Myocyte (in vitro differentiated cells): ENCODE measurements at regions not wholly inside any gene's neighbourhood (a gene's known extent, or its start where the extent isn't known, plus 50 kb on each side); places are given as distances from the start of the nearest gene placed in this dataset.
"Not testable (repeated sequence)": the region's sequence is repeated elsewhere in the genome, so short reads cannot be mapped to it uniquely, and the experiment has no call there.

Experiments used
- DNase-seq: peaks from one replicate; pipeline ENCODE4 v3.0.0-alpha.2; 2012; ENCODE audit warnings: low read depth

- no peak for DNase-seq
Observed at GRCh38 chr10:3661271-3661670, 123.7 kb downstream of the KLF6 start.

- DNase-seq = no peak
Observed at GRCh38 chr10:3660753-3661152, 124.3 kb downstream of the KLF6 start.

- DNase-seq = no peak
Observed at GRCh38 chr10:3659203-3659917, 125.6 kb downstream of the KLF6 start.

GRCh38 chr10:3658766-3659165, 126.2 kb downstream of the KLF6 start:
- DNase-seq = no peak

- no peak for DNase-seq
Observed at GRCh38 chr10:3656214-3656613, 128.8 kb downstream of the KLF6 start.

GRCh38 chr10:3655528-3655927, 129.5 kb downstream of the KLF6 start:
- no peak for DNase-seq

- no peak for DNase-seq
Observed at GRCh38 chr10:3654980-3655379, 130.0 kb downstream of the KLF6 start.

GRCh38 chr10:3654496-3654895, 130.5 kb downstream of the KLF6 start:
- DNase-seq = peak; percentile 4

- DNase-seq = not testable (repeated sequence)
Observed at GRCh38 chr10:3653303-3653702, 131.7 kb downstream of the KLF6 start.

GRCh38 chr10:3652886-3653285, 132.1 kb downstream of the KLF6 start:
- DNase-seq = peak; percentile 61

GRCh38 chr10:3651969-3652653, 132.9 kb downstream of the KLF6 start:
- no peak for DNase-seq

- DNase-seq = no peak
Observed at GRCh38 chr10:3648576-3648975, 136.4 kb downstream of the KLF6 start.

GRCh38 chr10:3648170-3648569, 136.8 kb downstream of the KLF6 start:
- DNase-seq = no peak

GRCh38 chr10:3647074-3647473, 137.9 kb downstream of the KLF6 start:
- no peak for DNase-seq

- no peak for DNase-seq
Observed at GRCh38 chr10:3645406-3645805, 139.6 kb downstream of the KLF6 start.

- no peak for DNase-seq
Observed at GRCh38 chr10:3640816-3641215, 144.2 kb downstream of the KLF6 start.

GRCh38 chr10:3639546-3639945, 145.5 kb downstream of the KLF6 start:
- DNase-seq = no peak

- no peak for DNase-seq
Observed at GRCh38 chr10:3636356-3637181, 148.4 kb downstream of the KLF6 start.

GRCh38 chr10:3635697-3636096, 149.3 kb downstream of the KLF6 start:
- no peak for DNase-seq

GRCh38 chr10:3635211-3635671, 149.8 kb downstream of the KLF6 start:
- no peak for DNase-seq

GRCh38 chr10:3634646-3635045, 150.4 kb downstream of the KLF6 start:
- DNase-seq = not testable (repeated sequence)
